ENCODE measurements at regions not wholly inside any gene's neighbourhood (a gene's known extent, or its start where the extent isn't known, plus 50 kb on each side); places are given as distances from the start of the nearest gene placed in this dataset.

DNA sequence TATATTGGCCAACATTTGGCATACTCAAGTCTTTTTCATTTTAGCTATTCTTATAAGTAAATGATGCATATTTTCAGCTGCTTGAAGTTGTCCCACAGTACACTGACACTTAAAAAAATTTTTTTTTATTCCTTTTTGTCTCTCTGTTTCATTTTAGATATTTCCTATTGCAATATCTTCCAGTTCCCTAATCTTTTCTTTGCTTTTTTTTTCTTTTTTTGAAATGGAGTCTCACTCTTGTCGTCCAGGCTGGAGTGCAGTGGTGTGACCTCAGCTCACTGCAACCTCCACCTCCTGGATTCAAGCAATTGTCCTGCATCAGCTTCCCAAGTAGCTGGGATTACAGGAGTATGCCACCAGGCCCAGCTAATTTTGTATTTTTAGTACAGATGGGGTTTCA lies 217.4 kb upstream of the KRR1 start:
- no peaks in the 10 kb centered on the region for H3K79me2 ChIP-seq (replicated peaks; ENCODE audit: insufficient read depth)
- H3K36me3 ChIP-seq (ENCODE audit: insufficient read depth): no peaks in the 10 kb centered on the region
- H4K20me1 ChIP-seq (replicated peaks; ENCODE audit: insufficient read depth): no peaks in the 10 kb centered on the region
- H3K27ac ChIP-seq (ENCODE audit: low read depth): no peak overlapping the region
- TF ChIP-seq EZH2phosphoT487 (IDR thresholded peaks at IDR 0.05; ENCODE audit: unreplicated experiment): no peak
- TF ChIP-seq ZNF114 (CRISPR knock-in tag; IDR thresholded peaks at IDR 0.05): no peak
- TF ChIP-seq, protein P1, sequence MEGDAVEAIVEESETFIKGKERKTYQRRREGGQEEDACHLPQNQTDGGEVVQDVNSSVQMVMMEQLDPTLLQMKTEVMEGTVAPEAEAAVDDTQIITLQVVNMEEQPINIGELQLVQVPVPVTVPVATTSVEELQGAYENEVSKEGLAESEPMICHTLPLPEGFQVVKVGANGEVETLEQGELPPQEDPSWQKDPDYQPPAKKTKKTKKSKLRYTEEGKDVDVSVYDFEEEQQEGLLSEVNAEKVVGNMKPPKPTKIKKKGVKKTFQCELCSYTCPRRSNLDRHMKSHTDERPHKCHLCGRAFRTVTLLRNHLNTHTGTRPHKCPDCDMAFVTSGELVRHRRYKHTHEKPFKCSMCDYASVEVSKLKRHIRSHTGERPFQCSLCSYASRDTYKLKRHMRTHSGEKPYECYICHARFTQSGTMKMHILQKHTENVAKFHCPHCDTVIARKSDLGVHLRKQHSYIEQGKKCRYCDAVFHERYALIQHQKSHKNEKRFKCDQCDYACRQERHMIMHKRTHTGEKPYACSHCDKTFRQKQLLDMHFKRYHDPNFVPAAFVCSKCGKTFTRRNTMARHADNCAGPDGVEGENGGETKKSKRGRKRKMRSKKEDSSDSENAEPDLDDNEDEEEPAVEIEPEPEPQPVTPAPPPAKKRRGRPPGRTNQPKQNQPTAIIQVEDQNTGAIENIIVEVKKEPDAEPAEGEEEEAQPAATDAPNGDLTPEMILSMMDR (conservative IDR thresholded peaks at IDR 0.05; ENCODE audit: low read depth in 2 of 2): no peak
- no peak for TF ChIP-seq ZNF331 (CRISPR knock-in tag; IDR thresholded peaks at IDR 0.05; ENCODE audit: low read depth)
- TF ChIP-seq, protein P2, sequence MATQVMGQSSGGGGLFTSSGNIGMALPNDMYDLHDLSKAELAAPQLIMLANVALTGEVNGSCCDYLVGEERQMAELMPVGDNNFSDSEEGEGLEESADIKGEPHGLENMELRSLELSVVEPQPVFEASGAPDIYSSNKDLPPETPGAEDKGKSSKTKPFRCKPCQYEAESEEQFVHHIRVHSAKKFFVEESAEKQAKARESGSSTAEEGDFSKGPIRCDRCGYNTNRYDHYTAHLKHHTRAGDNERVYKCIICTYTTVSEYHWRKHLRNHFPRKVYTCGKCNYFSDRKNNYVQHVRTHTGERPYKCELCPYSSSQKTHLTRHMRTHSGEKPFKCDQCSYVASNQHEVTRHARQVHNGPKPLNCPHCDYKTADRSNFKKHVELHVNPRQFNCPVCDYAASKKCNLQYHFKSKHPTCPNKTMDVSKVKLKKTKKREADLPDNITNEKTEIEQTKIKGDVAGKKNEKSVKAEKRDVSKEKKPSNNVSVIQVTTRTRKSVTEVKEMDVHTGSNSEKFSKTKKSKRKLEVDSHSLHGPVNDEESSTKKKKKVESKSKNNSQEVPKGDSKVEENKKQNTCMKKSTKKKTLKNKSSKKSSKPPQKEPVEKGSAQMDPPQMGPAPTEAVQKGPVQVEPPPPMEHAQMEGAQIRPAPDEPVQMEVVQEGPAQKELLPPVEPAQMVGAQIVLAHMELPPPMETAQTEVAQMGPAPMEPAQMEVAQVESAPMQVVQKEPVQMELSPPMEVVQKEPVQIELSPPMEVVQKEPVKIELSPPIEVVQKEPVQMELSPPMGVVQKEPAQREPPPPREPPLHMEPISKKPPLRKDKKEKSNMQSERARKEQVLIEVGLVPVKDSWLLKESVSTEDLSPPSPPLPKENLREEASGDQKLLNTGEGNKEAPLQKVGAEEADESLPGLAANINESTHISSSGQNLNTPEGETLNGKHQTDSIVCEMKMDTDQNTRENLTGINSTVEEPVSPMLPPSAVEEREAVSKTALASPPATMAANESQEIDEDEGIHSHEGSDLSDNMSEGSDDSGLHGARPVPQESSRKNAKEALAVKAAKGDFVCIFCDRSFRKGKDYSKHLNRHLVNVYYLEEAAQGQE (IDR thresholded peaks at IDR 0.05; ENCODE audit: unreplicated experiment): no peak
- no peak for TF ChIP-seq JUNB (IDR thresholded peaks at IDR 0.05; ENCODE audit: unreplicated experiment)
- TF ChIP-seq POLR2AphosphoS5 (IDR thresholded peaks at IDR 0.05; ENCODE audit: low read depth): no peak
- TF ChIP-seq CREB1 (CRISPR knock-in tag; IDR thresholded peaks at IDR 0.05; ENCODE audit: low read depth): no peak
- no peak for TF ChIP-seq STAT1 (IDR thresholded peaks at IDR 0.05; ENCODE audit: unreplicated experiment)
- TF ChIP-seq, protein P3, sequence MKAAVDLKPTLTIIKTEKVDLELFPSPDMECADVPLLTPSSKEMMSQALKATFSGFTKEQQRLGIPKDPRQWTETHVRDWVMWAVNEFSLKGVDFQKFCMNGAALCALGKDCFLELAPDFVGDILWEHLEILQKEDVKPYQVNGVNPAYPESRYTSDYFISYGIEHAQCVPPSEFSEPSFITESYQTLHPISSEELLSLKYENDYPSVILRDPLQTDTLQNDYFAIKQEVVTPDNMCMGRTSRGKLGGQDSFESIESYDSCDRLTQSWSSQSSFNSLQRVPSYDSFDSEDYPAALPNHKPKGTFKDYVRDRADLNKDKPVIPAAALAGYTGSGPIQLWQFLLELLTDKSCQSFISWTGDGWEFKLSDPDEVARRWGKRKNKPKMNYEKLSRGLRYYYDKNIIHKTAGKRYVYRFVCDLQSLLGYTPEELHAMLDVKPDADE (IDR thresholded peaks at IDR 0.05): no peak
- TF ChIP-seq, protein P4, sequence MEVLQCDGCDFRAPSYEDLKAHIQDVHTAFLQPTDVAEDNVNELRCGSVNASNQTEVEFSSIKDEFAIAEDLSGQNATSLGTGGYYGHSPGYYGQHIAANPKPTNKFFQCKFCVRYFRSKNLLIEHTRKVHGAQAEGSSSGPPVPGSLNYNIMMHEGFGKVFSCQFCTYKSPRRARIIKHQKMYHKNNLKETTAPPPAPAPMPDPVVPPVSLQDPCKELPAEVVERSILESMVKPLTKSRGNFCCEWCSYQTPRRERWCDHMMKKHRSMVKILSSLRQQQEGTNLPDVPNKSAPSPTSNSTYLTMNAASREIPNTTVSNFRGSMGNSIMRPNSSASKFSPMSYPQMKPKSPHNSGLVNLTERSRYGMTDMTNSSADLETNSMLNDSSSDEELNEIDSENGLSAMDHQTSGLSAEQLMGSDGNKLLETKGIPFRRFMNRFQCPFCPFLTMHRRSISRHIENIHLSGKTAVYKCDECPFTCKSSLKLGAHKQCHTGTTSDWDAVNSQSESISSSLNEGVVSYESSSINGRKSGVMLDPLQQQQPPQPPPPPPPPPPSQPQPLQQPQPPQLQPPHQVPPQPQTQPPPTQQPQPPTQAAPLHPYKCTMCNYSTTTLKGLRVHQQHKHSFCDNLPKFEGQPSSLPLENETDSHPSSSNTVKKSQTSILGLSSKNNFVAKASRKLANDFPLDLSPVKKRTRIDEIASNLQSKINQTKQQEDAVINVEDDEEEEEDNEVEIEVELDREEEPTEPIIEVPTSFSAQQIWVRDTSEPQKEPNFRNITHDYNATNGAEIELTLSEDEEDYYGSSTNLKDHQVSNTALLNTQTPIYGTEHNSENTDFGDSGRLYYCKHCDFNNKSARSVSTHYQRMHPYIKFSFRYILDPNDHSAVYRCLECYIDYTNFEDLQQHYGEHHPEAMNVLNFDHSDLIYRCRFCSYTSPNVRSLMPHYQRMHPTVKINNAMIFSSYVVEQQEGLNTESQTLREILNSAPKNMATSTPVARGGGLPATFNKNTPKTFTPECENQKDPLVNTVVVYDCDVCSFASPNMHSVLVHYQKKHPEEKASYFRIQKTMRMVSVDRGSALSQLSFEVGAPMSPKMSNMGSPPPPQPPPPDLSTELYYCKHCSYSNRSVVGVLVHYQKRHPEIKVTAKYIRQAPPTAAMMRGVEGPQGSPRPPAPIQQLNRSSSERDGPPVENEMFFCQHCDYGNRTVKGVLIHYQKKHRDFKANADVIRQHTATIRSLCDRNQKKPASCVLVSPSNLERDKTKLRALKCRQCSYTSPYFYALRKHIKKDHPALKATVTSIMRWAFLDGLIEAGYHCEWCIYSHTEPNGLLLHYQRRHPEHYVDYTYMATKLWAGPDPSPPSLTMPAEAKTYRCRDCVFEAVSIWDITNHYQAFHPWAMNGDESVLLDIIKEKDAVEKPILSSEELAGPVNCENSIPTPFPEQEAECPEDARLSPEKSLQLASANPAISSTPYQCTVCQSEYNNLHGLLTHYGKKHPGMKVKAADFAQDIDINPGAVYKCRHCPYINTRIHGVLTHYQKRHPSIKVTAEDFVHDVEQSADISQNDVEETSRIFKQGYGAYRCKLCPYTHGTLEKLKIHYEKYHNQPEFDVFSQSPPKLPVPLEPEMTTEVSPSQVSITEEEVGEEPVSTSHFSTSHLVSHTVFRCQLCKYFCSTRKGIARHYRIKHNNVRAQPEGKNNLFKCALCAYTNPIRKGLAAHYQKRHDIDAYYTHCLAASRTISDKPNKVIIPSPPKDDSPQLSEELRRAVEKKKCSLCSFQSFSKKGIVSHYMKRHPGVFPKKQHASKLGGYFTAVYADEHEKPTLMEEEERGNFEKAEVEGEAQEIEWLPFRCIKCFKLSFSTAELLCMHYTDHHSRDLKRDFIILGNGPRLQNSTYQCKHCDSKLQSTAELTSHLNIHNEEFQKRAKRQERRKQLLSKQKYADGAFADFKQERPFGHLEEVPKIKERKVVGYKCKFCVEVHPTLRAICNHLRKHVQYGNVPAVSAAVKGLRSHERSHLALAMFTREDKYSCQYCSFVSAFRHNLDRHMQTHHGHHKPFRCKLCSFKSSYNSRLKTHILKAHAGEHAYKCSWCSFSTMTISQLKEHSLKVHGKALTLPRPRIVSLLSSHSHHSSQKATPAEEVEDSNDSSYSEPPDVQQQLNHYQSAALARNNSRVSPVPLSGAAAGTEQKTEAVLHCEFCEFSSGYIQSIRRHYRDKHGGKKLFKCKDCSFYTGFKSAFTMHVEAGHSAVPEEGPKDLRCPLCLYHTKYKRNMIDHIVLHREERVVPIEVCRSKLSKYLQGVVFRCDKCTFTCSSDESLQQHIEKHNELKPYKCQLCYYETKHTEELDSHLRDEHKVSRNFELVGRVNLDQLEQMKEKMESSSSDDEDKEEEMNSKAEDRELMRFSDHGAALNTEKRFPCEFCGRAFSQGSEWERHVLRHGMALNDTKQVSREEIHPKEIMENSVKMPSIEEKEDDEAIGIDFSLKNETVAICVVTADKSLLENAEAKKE (CRISPR knock-in tag; IDR thresholded peaks at IDR 0.05): no peak
- no peak overlapping the region for H2AFZ ChIP-seq
- no peaks in the 10 kb centered on the region for H3K9me2 ChIP-seq (ENCODE audit: insufficient read depth)
- H3K4me1 Mint-ChIP-seq: peaks cover 21% of the 10 kb centered on the region
- ATAC-seq (no peak), DNase-seq (ENCODE audit: low spot score) (no peak)
- H3K4me3 Mint-ChIP-seq: no peak overlapping the region
- H3K9me3 Mint-ChIP-seq: peaks cover 2% of the 10 kb centered on the region; the same call in 1 of the 3 replicates
- peaks cover 11% of the 10 kb centered on the region for H3K27me3 Mint-ChIP-seq (ENCODE audit: insufficient read depth, low read depth, poor library complexity)
- no peaks in the 10 kb centered on the region for H3K4me1 ChIP-seq (ENCODE audit: insufficient read depth)
- no peak overlapping the region for H3K27ac Mint-ChIP-seq
- H3K4me3 ChIP-seq: no peak overlapping the region
- no peak overlapping the region for H3K4me2 ChIP-seq
- no peaks in the 10 kb centered on the region for H3K36me3 Mint-ChIP-seq (ENCODE audit: low read depth)
- no peaks in the 10 kb centered on the region for H3K27me3 ChIP-seq (ENCODE audit: insufficient read depth)
- no peaks in the 10 kb centered on the region for H3F3A ChIP-seq (replicated peaks; ENCODE audit: low read depth)

All from GM23338 (cell line).